Transverse colon (tissue), 3 donors: ENCODE measurements at regions not wholly inside any gene's neighbourhood (a gene's known extent, or its start where the extent isn't known, plus 50 kb on each side); places are given as distances from the start of the nearest gene placed in this dataset.
"Not testable (repeated sequence)": the region's sequence is repeated elsewhere in the genome, so short reads cannot be mapped to it uniquely, and the experiment has no call there.

Experiments
- CTCF ChIP-seq, 5 experiments: fragments of 200-600 bp in 3 of 5; fragments of 450-650 bp in 2 of 5; sonication (generic) in 3 of 5; IDR thresholded peaks; 1 replicate in 2 of 5; 2 replicates in 3 of 5; pipeline ENCODE4 v1.5.1; 2016 to 2017; ENCODE audit warnings: antibody characterized with exemption in 5 of 5, inconsistent platforms in 3 of 5, mild to moderate bottlenecking in 2 of 5, moderate library complexity in 1 of 5
- POLR2A ChIP-seq: fragments of 450-650 bp; IDR thresholded peaks from one replicate; pipeline ENCODE4 v1.6.1; 2016; ENCODE audit warnings: antibody characterized with exemption, mild to moderate bottlenecking, moderate library complexity

- not testable (repeated sequence) for TF ChIP-seq CTCF (IDR thresholded peaks at IDR 0.05); POLR2A
Observed at GRCh38 chr13:82952336-82952735, 929.9 kb downstream of the SLITRK1 start.
